ENCODE measurements at regions not wholly inside any gene's neighbourhood (a gene's known extent, or its start where the extent isn't known, plus 50 kb on each side); places are given as distances from the start of the nearest gene placed in this dataset.

- DNase-seq: no peak
Measured at GRCh38 chr18:1983746-1984515, 587.4 kb downstream of the METTL4 start.

DNA sequence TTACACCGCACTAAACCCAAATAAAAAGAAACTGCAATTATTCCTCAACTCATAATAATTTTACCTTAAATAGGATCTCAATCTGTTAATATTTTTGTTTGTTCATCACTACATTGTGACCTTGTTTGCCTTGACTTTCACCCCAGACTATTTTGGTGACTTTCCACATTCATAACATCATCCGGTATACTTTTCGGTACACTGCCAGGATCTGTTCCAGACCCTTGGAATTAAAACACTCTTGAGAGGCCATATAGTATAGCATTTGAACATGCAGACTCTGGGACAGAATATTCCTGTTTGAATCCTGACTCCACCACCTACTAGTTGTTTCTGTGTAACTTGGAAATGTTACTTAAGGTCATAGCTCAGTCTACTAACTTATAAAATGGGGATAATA, 577.4 kb downstream of the METTL4 start:
- no peak for DNase-seq

- no peak for DNase-seq
Measured at GRCh38 chr18:1994471-1994870, 576.8 kb downstream of the METTL4 start.

DNA sequence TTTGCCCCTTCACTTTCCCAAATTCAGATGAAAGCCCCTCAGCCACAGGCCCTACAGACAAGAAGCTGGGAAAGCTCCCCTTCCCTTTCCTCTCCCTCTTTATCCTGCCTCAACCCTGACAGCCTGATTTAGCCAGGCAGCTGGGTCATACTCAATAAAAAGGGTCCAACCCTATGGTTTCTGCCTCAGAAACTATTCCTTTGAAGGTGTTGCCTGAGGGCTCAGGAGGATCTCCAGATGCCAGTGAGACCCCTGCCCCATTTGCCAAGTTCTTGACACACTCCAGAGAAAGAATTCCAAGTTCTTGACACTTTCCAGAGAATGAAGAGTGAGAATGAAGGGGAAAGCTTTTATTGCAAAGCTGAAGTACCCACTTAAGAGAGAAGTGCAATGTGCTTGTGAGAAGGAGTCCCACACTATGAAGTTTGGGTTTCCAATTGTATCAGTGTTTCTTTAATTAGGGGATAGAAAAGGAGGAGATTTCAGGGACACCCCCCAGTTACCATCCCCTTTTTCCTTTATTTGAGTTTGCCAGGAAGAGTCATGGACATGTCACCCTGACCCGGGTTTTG, 576.2 kb downstream of the METTL4 start:
- DNase-seq: no peak

- DNase-seq: no peak
Measured at GRCh38 chr18:1998121-1998520, 573.2 kb downstream of the METTL4 start.

GRCh38 chr18:1999387-1999786, 571.9 kb downstream of the METTL4 start:
- DNase-seq: no peak

- DNase-seq: no peak
Measured at GRCh38 chr18:2002151-2002550, 569.2 kb downstream of the METTL4 start.

- DNase-seq: no peak
Measured at GRCh38 chr18:2002604-2003003, 568.7 kb downstream of the METTL4 start.

DNA sequence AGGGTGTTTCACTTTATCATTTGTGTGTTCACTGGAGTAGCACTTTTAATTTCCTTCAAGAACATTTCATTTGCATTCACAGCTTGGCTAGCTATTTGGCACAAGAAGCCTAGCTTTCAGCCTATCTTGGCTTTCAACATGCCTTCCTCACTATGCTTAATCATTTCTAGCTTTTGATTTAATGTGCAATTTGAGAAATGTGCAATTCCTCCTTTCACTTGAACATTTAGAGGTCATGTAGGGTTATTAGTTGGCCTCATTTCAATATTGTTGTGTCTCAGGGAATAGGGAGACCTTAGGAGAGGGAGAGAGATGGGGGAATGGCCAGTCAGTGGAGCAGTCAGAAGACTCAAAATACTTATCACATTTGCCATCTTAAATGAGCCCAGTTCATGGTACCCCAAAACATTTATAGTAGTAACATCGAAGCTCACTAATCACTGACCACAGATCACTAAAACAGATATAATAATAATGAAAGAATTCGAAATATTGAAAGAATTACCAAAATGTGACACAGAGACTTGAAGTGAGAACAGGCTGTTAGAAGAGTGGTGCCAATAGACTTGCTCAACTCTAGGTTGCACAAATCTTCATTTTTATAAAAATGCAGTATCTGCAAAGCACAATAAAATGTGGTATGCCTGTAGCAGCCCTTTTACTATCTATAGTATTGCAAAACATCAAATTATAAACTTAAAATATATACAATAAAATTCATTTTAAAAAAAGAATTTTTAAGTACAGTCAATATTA, 561.2 kb downstream of the METTL4 start:
- no peak for DNase-seq

- no peak for DNase-seq
Measured at GRCh38 chr18:2027016-2027415, 544.3 kb downstream of the METTL4 start.

DNA sequence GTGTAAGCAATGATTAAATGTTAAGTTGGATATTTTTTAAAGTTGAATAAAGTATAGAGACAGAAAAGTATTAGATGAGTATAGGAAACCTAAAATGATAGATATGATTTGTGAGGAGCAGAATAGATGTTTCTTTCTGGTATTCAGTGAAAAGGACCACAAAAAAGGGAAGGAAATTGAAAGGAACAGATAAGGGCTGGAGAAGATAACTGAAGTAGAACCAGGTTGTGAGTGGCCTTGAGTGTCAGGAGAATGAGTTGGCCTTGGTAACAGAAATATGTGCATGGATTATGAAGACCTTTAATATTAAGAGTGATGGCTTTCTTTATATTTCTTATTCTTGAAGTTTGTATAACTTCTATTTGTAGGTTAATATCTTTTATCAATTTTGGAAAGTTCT, 543.5 kb downstream of the METTL4 start:
- no peak for DNase-seq

- DNase-seq: no peak
Measured at GRCh38 chr18:2028986-2029385, 542.3 kb downstream of the METTL4 start.

DNA sequence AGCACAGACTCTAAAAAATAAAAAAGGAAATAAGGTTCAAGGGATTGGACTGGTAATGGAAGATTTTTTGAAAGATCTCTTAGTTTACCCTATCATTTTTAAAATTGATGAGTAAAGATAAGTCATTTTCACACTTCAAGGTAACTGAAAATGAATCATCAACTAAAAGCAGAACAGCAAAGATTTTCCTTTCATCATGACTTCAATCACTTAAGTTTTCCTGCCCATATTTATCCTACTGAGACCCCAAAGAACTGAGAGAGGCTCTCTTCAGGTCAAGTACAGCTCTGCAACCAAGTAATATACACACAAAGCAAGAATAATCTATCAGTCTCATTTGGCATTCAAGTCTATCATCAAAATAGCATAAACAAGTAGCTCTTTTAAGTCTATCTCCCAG, 540.7 kb downstream of the METTL4 start:
- no peak for DNase-seq

- no peak for DNase-seq
Measured at GRCh38 chr18:2032036-2032435, 539.3 kb downstream of the METTL4 start.

DNA sequence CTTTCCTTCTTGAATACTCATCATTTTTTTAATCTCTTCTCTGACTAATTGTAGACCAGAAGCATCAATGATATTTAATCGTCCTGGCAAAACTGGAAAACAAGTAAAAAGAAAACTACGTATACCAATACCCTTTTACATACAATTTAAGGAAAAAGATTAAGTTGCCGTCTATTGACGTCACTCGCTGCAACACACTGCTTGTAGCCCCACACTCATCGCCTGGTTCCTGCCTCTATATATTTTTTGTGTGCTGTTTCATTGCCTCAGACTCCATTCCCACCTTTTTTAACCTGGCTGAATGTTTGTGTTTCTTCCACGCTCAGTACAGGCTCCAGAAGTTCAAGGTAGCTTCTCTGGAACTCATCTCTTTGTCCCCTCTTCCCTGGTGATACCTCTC, 536.2 kb downstream of the METTL4 start:
- no peak for DNase-seq

GRCh38 chr18:2036086-2036485, 535.2 kb downstream of the METTL4 start:
- DNase-seq: no peak

DNA sequence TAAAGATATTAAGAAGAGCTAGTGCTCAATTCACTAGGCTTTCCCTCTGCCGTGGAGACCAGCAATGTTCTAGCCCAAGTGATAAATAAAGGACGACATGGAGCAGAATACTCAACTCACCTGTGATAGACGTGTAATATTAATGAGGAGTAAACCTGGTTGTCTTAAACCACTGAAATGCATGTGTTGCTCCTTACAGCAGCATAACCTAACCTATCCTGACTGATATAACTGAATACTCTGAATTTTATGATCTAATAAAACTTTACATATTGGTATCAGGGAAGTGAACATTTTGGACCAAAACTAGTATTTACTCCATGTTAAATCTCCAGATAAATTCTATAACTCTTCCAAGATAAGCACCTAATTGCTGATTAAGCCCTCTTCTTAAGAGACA, 531.0 kb downstream of the METTL4 start:
- DNase-seq: no peak

DNA sequence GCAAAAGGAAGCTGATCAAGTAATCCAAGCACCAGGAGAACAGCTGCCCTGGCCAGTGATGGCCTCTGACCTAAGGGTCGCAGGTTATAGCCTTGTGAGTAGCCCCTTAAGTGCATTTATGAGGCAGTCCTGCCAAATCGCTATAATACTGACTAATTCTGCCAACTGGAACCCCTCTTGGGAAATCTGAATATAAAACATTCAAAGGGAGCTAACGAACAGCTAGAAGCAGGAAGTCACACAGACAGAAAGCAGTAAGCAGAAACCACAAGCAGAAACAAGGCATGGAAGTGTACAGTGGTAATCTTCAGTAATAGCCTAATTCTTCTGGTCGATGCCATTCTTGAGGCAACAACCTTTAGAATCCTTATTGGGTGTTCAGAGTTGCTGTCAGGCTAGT, 521.3 kb downstream of the METTL4 start:
- no peak for DNase-seq

- DNase-seq: no peak
Measured at GRCh38 chr18:2050702-2051201, 520.6 kb downstream of the METTL4 start.

- DNase-seq: no peak
Measured at GRCh38 chr18:2053490-2054089, 517.7 kb downstream of the METTL4 start.

DNA sequence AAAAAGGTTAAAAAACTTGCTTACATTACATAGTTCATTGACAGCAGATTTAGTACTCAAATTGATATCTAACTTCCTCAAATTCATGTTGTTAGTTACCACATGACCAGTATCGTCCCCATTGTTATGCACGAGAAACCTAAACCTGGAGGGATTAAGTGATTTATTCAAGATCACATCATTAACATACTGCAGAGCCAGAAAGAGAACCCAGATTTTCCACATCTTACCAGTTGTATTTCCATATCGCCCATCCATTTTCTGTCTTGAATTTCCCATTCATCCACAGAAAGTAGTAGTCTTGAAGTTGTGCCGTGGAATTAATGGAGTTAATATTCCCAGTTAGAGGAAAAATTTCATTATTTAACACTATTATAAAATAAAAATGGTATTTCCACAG, 512.0 kb downstream of the METTL4 start:
- DNase-seq: no peak

- DNase-seq: no peak
Measured at GRCh38 chr18:2060086-2060485, 511.2 kb downstream of the METTL4 start.

GRCh38 chr18:2070631-2071030, 500.7 kb downstream of the METTL4 start:
- DNase-seq: no peak

- DNase-seq: no peak
Measured at GRCh38 chr18:2075499-2075898, 495.8 kb downstream of the METTL4 start.
